ENCODE measurements at regions not wholly inside any gene's neighbourhood (a gene's known extent, or its start where the extent isn't known, plus 50 kb on each side); places are given as distances from the start of the nearest gene placed in this dataset.

GRCh38 chr6:137724018-137724403 is 143.0 kb upstream of the TNFAIP3 start:
- peaks cover 19% of the 10 kb centered on the region for H3K4me1 Mint-ChIP-seq (ENCODE audit: insufficient read depth, unreplicated experiment)
- no peaks in the 10 kb centered on the region for H3K9me3 Mint-ChIP-seq (ENCODE audit: unreplicated experiment)
- intact Hi-C loops (cut with micrococcal nuclease), result no loop called here
- H3K27me3 Mint-ChIP-seq (ENCODE audit: insufficient read depth, unreplicated experiment), result no peaks in the 10 kb centered on the region
- BruUV-seq (replicated peaks), result no TSS peak
- no peak for DNase-seq (ENCODE audit: unreplicated experiment)
- H3K36me3 Mint-ChIP-seq (ENCODE audit: insufficient read depth, unreplicated experiment), result peaks cover 6% of the 10 kb centered on the region
- ChIA-PET POLR2A (no interaction called here), CTCF (interaction anchor here (0.6 to 3.1 kb wide), 3 partner anchors 16 to 204 kb away, joined by 3 to 12 read pairs (median 7); partner anchors contain the start of gene TNFAIP3)
- no peak for TF ChIP-seq CTCF (IDR thresholded peaks at IDR 0.05; ENCODE audit: unreplicated experiment)
- H3K27ac Mint-ChIP-seq (ENCODE audit: low read depth, unreplicated experiment), result no peak overlapping the region
- no peak overlapping the region for H3K4me3 Mint-ChIP-seq (ENCODE audit: unreplicated experiment)

GRCh38 chr6:137724495-137725211 is 142.4 kb upstream of the TNFAIP3 start:
- Mint-ChIP-seq H3K4me3 (ENCODE audit: unreplicated experiment) (no peak overlapping the region), H3K4me1 (ENCODE audit: insufficient read depth, unreplicated experiment) (peaks cover 21% of the 10 kb centered on the region), H3K9me3 (ENCODE audit: unreplicated experiment) (no peaks in the 10 kb centered on the region), H3K36me3 (ENCODE audit: insufficient read depth, unreplicated experiment) (peaks cover 6% of the 10 kb centered on the region), H3K27ac (ENCODE audit: low read depth, unreplicated experiment) (no peak overlapping the region), H3K27me3 (ENCODE audit: insufficient read depth, unreplicated experiment) (no peaks in the 10 kb centered on the region)
- no TSS peak for BruUV-seq (replicated peaks)
- intact Hi-C loops (cut with micrococcal nuclease), result no loop called here
- ChIA-PET POLR2A (interaction anchor here (1.1 to 2.0 kb wide), 2 partner anchors 87 to 1177 kb away, joined by 3 to 11 read pairs; no protein-coding TSS in a partner anchor), CTCF (interaction anchor here (0.6 to 3.1 kb wide), 4 partner anchors 16 to 203 kb away, joined by 3 to 12 read pairs (median 6); partner anchors contain the start of gene TNFAIP3)
- no peak for DNase-seq (ENCODE audit: unreplicated experiment)
- no peak for TF ChIP-seq CTCF (IDR thresholded peaks at IDR 0.05; ENCODE audit: unreplicated experiment)

DNA sequence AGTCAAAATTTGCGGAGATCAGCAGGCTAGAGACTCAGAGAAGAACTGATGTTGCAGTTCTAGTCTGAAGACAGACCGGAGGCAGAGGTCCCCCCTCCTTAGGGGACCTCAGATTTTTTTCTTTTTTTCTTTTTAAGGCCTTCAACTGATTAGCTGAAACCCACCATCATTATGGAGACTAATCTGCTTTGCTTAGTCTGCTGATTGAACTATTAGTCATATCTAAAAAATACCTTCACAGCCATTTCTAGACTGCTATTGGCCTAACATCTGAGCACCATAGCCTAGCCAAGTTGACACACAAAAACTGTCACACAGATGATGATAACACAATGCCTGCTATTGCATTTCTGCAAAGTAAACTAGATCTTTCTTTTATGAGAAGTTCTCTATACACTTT is 141.1 kb upstream of the TNFAIP3 start:
- POLR2A ChIA-PET, result interaction anchor here (1.1 to 2.0 kb wide), 3 partner anchors 19 to 1179 kb away, joined by 3 to 11 read pairs (median 3); no protein-coding TSS in a partner anchor
- no TSS peak for BruUV-seq (replicated peaks)
- DNase-seq (ENCODE audit: unreplicated experiment), result no peak
- TF ChIP-seq CTCF (IDR thresholded peaks at IDR 0.05; ENCODE audit: unreplicated experiment), result no peak
- CTCF ChIA-PET, result interaction anchor here (0.5 to 3.1 kb wide), 11 partner anchors 9 to 629 kb away, joined by 3 to 12 read pairs (median 3); partner anchors contain the start of gene TNFAIP3
- H3K4me3 Mint-ChIP-seq (ENCODE audit: unreplicated experiment), result no peak overlapping the region
- H3K27me3 Mint-ChIP-seq (ENCODE audit: insufficient read depth, unreplicated experiment), result no peaks in the 10 kb centered on the region
- H3K9me3 Mint-ChIP-seq (ENCODE audit: unreplicated experiment), result no peaks in the 10 kb centered on the region
- H3K27ac Mint-ChIP-seq (ENCODE audit: low read depth, unreplicated experiment), result no peak overlapping the region
- peaks cover 21% of the 10 kb centered on the region for H3K4me1 Mint-ChIP-seq (ENCODE audit: insufficient read depth, unreplicated experiment)
- intact Hi-C loops (cut with micrococcal nuclease), result no loop called here
- H3K36me3 Mint-ChIP-seq (ENCODE audit: insufficient read depth, unreplicated experiment), result peaks cover 6% of the 10 kb centered on the region

- intact Hi-C loops (cut with micrococcal nuclease), result no loop called here
- TF ChIP-seq CTCF (IDR thresholded peaks at IDR 0.05; ENCODE audit: unreplicated experiment), result no peak
- no peak overlapping the region for H3K27ac Mint-ChIP-seq (ENCODE audit: low read depth, unreplicated experiment)
- peaks cover 24% of the 10 kb centered on the region for H3K4me1 Mint-ChIP-seq (ENCODE audit: insufficient read depth, unreplicated experiment)
- no TSS peak for BruUV-seq (replicated peaks)
- H3K27me3 Mint-ChIP-seq (ENCODE audit: insufficient read depth, unreplicated experiment), result no peaks in the 10 kb centered on the region
- H3K9me3 Mint-ChIP-seq (ENCODE audit: unreplicated experiment), result no peaks in the 10 kb centered on the region
- ChIA-PET CTCF (interaction anchor here (0.5 to 3.1 kb wide), 13 partner anchors 8 to 1230 kb away, joined by 3 to 12 read pairs (median 3); partner anchors contain the start of gene TNFAIP3), POLR2A (interaction anchor here (0.7 to 2.0 kb wide), 5 partner anchors 18 to 360 kb away, joined by 3 to 11 read pairs (median 3); no protein-coding TSS in a partner anchor)
- no peak for DNase-seq (ENCODE audit: unreplicated experiment)
- H3K36me3 Mint-ChIP-seq (ENCODE audit: insufficient read depth, unreplicated experiment), result peaks cover 6% of the 10 kb centered on the region
- no peak overlapping the region for H3K4me3 Mint-ChIP-seq (ENCODE audit: unreplicated experiment)
These were observed 140.5 kb upstream of the TNFAIP3 start for GRCh38 chr6:137726582-137726981.

Measured in MCF 10A (cell line).